GM12865 (cell line): ENCODE measurements at regions not wholly inside any gene's neighbourhood (a gene's known extent, or its start where the extent isn't known, plus 50 kb on each side); places are given as distances from the start of the nearest gene placed in this dataset.

Source experiments
- DNase-seq: peaks from one replicate; pipeline ENCODE4 v3.0.0; 2010; ENCODE audit warnings: low read depth
- H3K4me3 ChIP-seq: 2 replicates; pipeline ENCODE4 v1.5.1; 2011; ENCODE audit warnings: mild to moderate bottlenecking, low read depth, low read length, control low read depth
- TF ChIP-seq, protein P1 (sequence below): IDR thresholded peaks from 2 replicates; pipeline ENCODE4 v1.5.1; 2011; ENCODE audit warnings: low read length, control low read depth, low read depth, inconsistent platforms; ENCODE audit not compliant: insufficient read depth; ENCODE audit errors: missing control alignments

DNA sequence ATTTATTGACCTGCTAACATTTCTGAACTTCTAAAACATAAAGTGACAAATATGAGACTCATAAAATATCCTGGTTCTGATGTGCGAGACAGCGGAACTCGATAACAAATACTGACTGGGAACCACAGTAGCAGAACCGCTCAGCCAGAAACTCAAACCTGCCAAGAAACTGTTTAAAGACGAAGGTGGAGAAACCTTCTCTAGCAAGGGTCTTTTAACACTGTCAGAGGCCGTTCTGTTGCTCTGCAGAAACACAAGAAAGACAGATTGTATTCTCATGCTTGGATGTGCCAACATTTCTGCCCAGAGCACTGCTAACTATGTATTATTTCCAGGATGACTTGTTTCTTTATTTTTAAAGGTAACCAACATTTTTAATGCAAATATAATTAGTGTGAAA lies 514.8 kb upstream of the ADARB2 start:
- TF ChIP-seq, protein P1, sequence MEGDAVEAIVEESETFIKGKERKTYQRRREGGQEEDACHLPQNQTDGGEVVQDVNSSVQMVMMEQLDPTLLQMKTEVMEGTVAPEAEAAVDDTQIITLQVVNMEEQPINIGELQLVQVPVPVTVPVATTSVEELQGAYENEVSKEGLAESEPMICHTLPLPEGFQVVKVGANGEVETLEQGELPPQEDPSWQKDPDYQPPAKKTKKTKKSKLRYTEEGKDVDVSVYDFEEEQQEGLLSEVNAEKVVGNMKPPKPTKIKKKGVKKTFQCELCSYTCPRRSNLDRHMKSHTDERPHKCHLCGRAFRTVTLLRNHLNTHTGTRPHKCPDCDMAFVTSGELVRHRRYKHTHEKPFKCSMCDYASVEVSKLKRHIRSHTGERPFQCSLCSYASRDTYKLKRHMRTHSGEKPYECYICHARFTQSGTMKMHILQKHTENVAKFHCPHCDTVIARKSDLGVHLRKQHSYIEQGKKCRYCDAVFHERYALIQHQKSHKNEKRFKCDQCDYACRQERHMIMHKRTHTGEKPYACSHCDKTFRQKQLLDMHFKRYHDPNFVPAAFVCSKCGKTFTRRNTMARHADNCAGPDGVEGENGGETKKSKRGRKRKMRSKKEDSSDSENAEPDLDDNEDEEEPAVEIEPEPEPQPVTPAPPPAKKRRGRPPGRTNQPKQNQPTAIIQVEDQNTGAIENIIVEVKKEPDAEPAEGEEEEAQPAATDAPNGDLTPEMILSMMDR: no peak
- H3K4me3 ChIP-seq: no peak overlapping the region
- no peak for DNase-seq

GRCh38 chr10:2251631-2252030 lies 514.3 kb upstream of the ADARB2 start:
- DNase-seq: no peak
- no peak overlapping the region for H3K4me3 ChIP-seq
- TF ChIP-seq, protein P1: no peak

DNA sequence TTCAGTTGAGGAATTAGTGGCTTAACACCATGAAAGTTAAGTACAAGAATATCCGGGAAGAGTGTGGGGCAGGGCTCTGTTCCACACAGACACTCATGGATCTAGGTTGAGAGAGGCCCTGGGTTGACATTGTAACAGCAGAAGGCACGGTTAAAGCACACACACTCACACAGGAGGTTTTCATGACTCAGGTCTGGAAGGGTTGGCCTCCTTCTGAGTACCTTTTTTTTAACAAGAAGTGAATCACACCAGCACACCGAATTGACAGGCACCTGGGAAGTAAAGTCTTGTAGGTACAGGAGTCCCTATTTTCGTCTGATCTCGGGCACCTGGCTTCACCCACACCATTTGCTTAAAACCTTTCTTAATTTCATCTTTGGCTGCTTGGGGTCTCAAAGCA lies 509.4 kb upstream of the ADARB2 start:
- H3K4me3 ChIP-seq: no peak overlapping the region
- TF ChIP-seq, protein P1: no peak
- DNase-seq: no peak

GRCh38 chr10:2245580-2245979 lies 508.3 kb upstream of the ADARB2 start:
- DNase-seq: no peak
- H3K4me3 ChIP-seq: no peak overlapping the region
- TF ChIP-seq, protein P1: no peak

- no peak for DNase-seq
- no peak overlapping the region for H3K4me3 ChIP-seq
- TF ChIP-seq, protein P1: no peak
Observed at GRCh38 chr10:2244471-2244870, 507.1 kb upstream of the ADARB2 start.

- TF ChIP-seq, protein P1: no peak
- DNase-seq: no peak
- H3K4me3 ChIP-seq: no peak overlapping the region
Observed at GRCh38 chr10:2236876-2237275, 499.6 kb upstream of the ADARB2 start.

DNA sequence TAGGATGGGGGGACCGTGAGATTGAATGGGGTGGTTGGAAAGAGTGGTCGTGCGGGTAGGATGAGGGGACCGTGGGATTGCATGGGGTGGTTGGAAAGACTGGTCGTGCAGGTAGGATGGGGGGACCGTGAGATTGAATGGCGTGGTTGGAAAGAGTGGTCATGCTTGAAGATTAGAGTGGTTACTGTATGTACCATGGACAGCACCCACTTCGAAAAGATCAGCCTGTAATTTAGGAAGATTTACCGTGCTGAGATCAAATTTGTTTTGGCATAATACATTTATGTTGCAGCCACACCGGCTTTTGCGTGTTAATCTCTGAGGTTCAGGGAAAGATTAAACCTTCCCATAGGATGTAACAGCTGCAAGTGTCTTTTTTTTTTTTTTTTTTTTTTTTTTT lies 495.2 kb upstream of the ADARB2 start:
- H3K4me3 ChIP-seq: no peak overlapping the region
- TF ChIP-seq, protein P1: no peak
- no peak for DNase-seq
